C4-2B (cell line): ENCODE measurements at regions not wholly inside any gene's neighbourhood (a gene's known extent, or its start where the extent isn't known, plus 50 kb on each side); places are given as distances from the start of the nearest gene placed in this dataset.

Experiments
- H3K27ac ChIP-seq: fragments of 450-650 bp; 2 replicates; pipeline ENCODE4 v1.5.1; 2017
- CTCF ChIP-seq: fragments of 450-650 bp; conservative IDR thresholded peaks from 2 replicates; pipeline ENCODE4 v1.5.1; 2017; ENCODE audit warnings: mild to moderate bottlenecking
- ZFX ChIP-seq: fragments of 450-650 bp; IDR thresholded peaks from 2 replicates; pipeline ENCODE4 v1.6.1; 2017

- TF ChIP-seq ZFX (no peak), CTCF (no peak)
- no peak overlapping the region for H3K27ac ChIP-seq
Measured at GRCh38 chr6:140354296-140354695, 979.8 kb upstream of the CITED2 start.

GRCh38 chr6:140353536-140353935, 979.1 kb upstream of the CITED2 start:
- TF ChIP-seq CTCF (no peak), ZFX (no peak)
- H3K27ac ChIP-seq, result no peak overlapping the region

GRCh38 chr6:140346428-140346827, 972.0 kb upstream of the CITED2 start:
- TF ChIP-seq CTCF (no peak), ZFX (no peak)
- no peak overlapping the region for H3K27ac ChIP-seq

- no peak for TF ChIP-seq ZFX
- TF ChIP-seq CTCF, result no peak
- H3K27ac ChIP-seq, result no peak overlapping the region
Measured at GRCh38 chr6:140345935-140346334, 971.5 kb upstream of the CITED2 start.

GRCh38 chr6:140344142-140344913, 969.9 kb upstream of the CITED2 start:
- H3K27ac ChIP-seq, result no peak overlapping the region
- no peak for TF ChIP-seq ZFX
- no peak for TF ChIP-seq CTCF

GRCh38 chr6:140343128-140343527, 968.7 kb upstream of the CITED2 start:
- H3K27ac ChIP-seq, result no peak overlapping the region
- TF ChIP-seq ZFX (no peak), CTCF (no peak)

GRCh38 chr6:140341272-140341671, 966.8 kb upstream of the CITED2 start:
- no peak for TF ChIP-seq CTCF
- no peak for TF ChIP-seq ZFX
- no peak overlapping the region for H3K27ac ChIP-seq
